ENCODE measurements at regions not wholly inside any gene's neighbourhood (a gene's known extent, or its start where the extent isn't known, plus 50 kb on each side); places are given as distances from the start of the nearest gene placed in this dataset.

GRCh38 chr5:97418462-97418861 is 235.4 kb upstream of the RIOK2 start:
- Histone ChIP-seq H3K36me3 (ENCODE audit: insufficient read depth in 1 of 2, low read depth in 1 of 2) (no peaks in the 10 kb centered on the region), H3K9me3 (no peaks in the 10 kb centered on the region), H3K4me3 (no peak overlapping the region), H3K27ac (no peak overlapping the region), H3K4me1 (no peaks in the 10 kb centered on the region), H3K27me3 (ENCODE audit: insufficient read depth in 3 of 3, low read length in 2 of 3) (no peaks in the 10 kb centered on the region)
- ATAC-seq, result no peak
- no peak for DNase-seq
- TF ChIP-seq CTCF (IDR thresholded peaks at IDR 0.05), result no peak
- intact Hi-C loops (cut with DNase I), result no loop called here
- WGBS, 3 donors, result 0 to 92% (median 50%) methylated on average over 1 of the region's 1 CpG

GRCh38 chr5:97420646-97421045 is 237.6 kb upstream of the RIOK2 start:
- H3K9me3 ChIP-seq, result no peaks in the 10 kb centered on the region
- no peak overlapping the region for H3K27ac ChIP-seq
- DNase-seq, result no peak
- no peak for TF ChIP-seq CTCF (IDR thresholded peaks at IDR 0.05)
- ATAC-seq, result no peak
- no peaks in the 10 kb centered on the region for H3K36me3 ChIP-seq (ENCODE audit: insufficient read depth in 1 of 2, low read depth in 1 of 2)
- WGBS, 3 donors, result 47 to 56% (median 54%) methylated on average over 1 of the region's 1 CpG
- no peaks in the 10 kb centered on the region for H3K27me3 ChIP-seq (ENCODE audit: insufficient read depth in 3 of 3, low read length in 2 of 3)
- no peak overlapping the region for H3K4me3 ChIP-seq
- no peaks in the 10 kb centered on the region for H3K4me1 ChIP-seq
- intact Hi-C loops (cut with DNase I), result no loop called here

- WGBS, 3 donors, result 50 to 80% (median 67%) methylated on average over 3 of the region's 3 CpGs
- ATAC-seq, result no peak
Measured at GRCh38 chr5:97422678-97423077, 239.6 kb upstream of the RIOK2 start.

GRCh38 chr5:97425511-97425910 is 242.5 kb upstream of the RIOK2 start:
- DNase-seq, result no peak
- Histone ChIP-seq H3K4me1 (no peaks in the 10 kb centered on the region), H3K9me3 (no peaks in the 10 kb centered on the region), H3K27ac (no peak overlapping the region), H3K36me3 (ENCODE audit: insufficient read depth in 1 of 2, low read depth in 1 of 2) (no peaks in the 10 kb centered on the region), H3K27me3 (ENCODE audit: insufficient read depth in 3 of 3, low read length in 2 of 3) (no peaks in the 10 kb centered on the region), H3K4me3 (no peak overlapping the region)
- intact Hi-C loops (cut with DNase I), result no loop called here
- ATAC-seq, result no peak
- 70 to 88% (median 78%) methylated on average over 4 of the region's 4 CpGs for WGBS, 3 donors
- peak; percentile 7 for TF ChIP-seq CTCF (IDR thresholded peaks at IDR 0.05)

More at GRCh38 chr5:97422678-97423077, 239.6 kb upstream of the RIOK2 start:
- DNase-seq, result no peak
- Histone ChIP-seq H3K27me3 (ENCODE audit: insufficient read depth in 3 of 3, low read length in 2 of 3) (no peaks in the 10 kb centered on the region), H3K36me3 (ENCODE audit: insufficient read depth in 1 of 2, low read depth in 1 of 2) (no peaks in the 10 kb centered on the region), H3K9me3 (no peaks in the 10 kb centered on the region), H3K27ac (no peak overlapping the region), H3K4me1 (no peaks in the 10 kb centered on the region), H3K4me3 (no peak overlapping the region)
- intact Hi-C loops (cut with DNase I), result no loop called here
- TF ChIP-seq CTCF (IDR thresholded peaks at IDR 0.05), result no peak

GRCh38 chr5:97427235-97427634 is 244.2 kb upstream of the RIOK2 start:
- H3K27me3 ChIP-seq (ENCODE audit: insufficient read depth in 3 of 3, low read length in 2 of 3), result no peaks in the 10 kb centered on the region
- no peak for DNase-seq
- 66 to 71% (median 67%) methylated on average over 2 of the region's 2 CpGs for WGBS, 3 donors
- H3K4me1 ChIP-seq, result no peaks in the 10 kb centered on the region
- H3K27ac ChIP-seq, result no peak overlapping the region
- intact Hi-C loops (cut with DNase I), result no loop called here
- ATAC-seq, result no peak
- H3K9me3 ChIP-seq, result no peaks in the 10 kb centered on the region
- no peak overlapping the region for H3K4me3 ChIP-seq
- no peaks in the 10 kb centered on the region for H3K36me3 ChIP-seq (ENCODE audit: insufficient read depth in 1 of 2, low read depth in 1 of 2)
- TF ChIP-seq CTCF (IDR thresholded peaks at IDR 0.05), result no peak
